ENCODE measurements at regions not wholly inside any gene's neighbourhood (a gene's known extent, or its start where the extent isn't known, plus 50 kb on each side); places are given as distances from the start of the nearest gene placed in this dataset.

GRCh38 chr3:137509354-137510045, 254.6 kb upstream of the SOX14 start:
- no peak overlapping the region for H3K27ac Mint-ChIP-seq (ENCODE audit: unreplicated experiment)
- CTCF ChIA-PET: no interaction called here
- H3K9me3 Mint-ChIP-seq (ENCODE audit: low read depth, unreplicated experiment): peaks cover 15% of the 10 kb centered on the region
- H3K36me3 Mint-ChIP-seq (ENCODE audit: insufficient read depth, unreplicated experiment): no peaks in the 10 kb centered on the region
- intact Hi-C loops (cut with micrococcal nuclease; ENCODE audit: unreplicated experiment): no loop called here
- TF ChIP-seq CTCF (IDR thresholded peaks at IDR 0.05; ENCODE audit: unreplicated experiment): no peak
- no peak for DNase-seq
- BruUV-seq (replicated peaks): no TSS peak
- no peaks in the 10 kb centered on the region for H3K27me3 Mint-ChIP-seq (ENCODE audit: unreplicated experiment)
- no peaks in the 10 kb centered on the region for H3K4me1 Mint-ChIP-seq (ENCODE audit: low read depth, unreplicated experiment)
- H3K4me3 Mint-ChIP-seq (ENCODE audit: low read depth, unreplicated experiment): no peak overlapping the region

- H3K36me3 Mint-ChIP-seq (ENCODE audit: insufficient read depth, unreplicated experiment): no peaks in the 10 kb centered on the region
- H3K4me1 Mint-ChIP-seq (ENCODE audit: low read depth, unreplicated experiment): no peaks in the 10 kb centered on the region
- TF ChIP-seq CTCF (IDR thresholded peaks at IDR 0.05; ENCODE audit: unreplicated experiment): no peak
- H3K9me3 Mint-ChIP-seq (ENCODE audit: low read depth, unreplicated experiment): peaks cover 9% of the 10 kb centered on the region
- H3K27me3 Mint-ChIP-seq (ENCODE audit: unreplicated experiment): no peaks in the 10 kb centered on the region
- no peak overlapping the region for H3K27ac Mint-ChIP-seq (ENCODE audit: unreplicated experiment)
- no peak for DNase-seq
- H3K4me3 Mint-ChIP-seq (ENCODE audit: low read depth, unreplicated experiment): no peak overlapping the region
- intact Hi-C loops (cut with micrococcal nuclease; ENCODE audit: unreplicated experiment): no loop called here
- CTCF ChIA-PET: interaction anchor here (0.6 kb wide), 1 partner anchor 372 kb away, joined by 3 read pairs; no protein-coding TSS in a partner anchor
- BruUV-seq (replicated peaks): no TSS peak
Observed at GRCh38 chr3:137511655-137512054, 252.5 kb upstream of the SOX14 start.

- H3K4me1 Mint-ChIP-seq (ENCODE audit: low read depth, unreplicated experiment): no peaks in the 10 kb centered on the region
- no TSS peak for BruUV-seq (replicated peaks)
- H3K4me3 Mint-ChIP-seq (ENCODE audit: low read depth, unreplicated experiment): no peak overlapping the region
- H3K27me3 Mint-ChIP-seq (ENCODE audit: unreplicated experiment): no peaks in the 10 kb centered on the region
- no peaks in the 10 kb centered on the region for H3K36me3 Mint-ChIP-seq (ENCODE audit: insufficient read depth, unreplicated experiment)
- TF ChIP-seq CTCF (IDR thresholded peaks at IDR 0.05; ENCODE audit: unreplicated experiment): no peak
- CTCF ChIA-PET: no interaction called here
- H3K9me3 Mint-ChIP-seq (ENCODE audit: low read depth, unreplicated experiment): peaks cover 7% of the 10 kb centered on the region
- H3K27ac Mint-ChIP-seq (ENCODE audit: unreplicated experiment): no peak overlapping the region
- intact Hi-C loops (cut with micrococcal nuclease; ENCODE audit: unreplicated experiment): no loop called here
- DNase-seq: no peak
Observed at GRCh38 chr3:137514853-137515252, 249.3 kb upstream of the SOX14 start.

- intact Hi-C loops (cut with micrococcal nuclease; ENCODE audit: unreplicated experiment): no loop called here
- no TSS peak for BruUV-seq (replicated peaks)
- no peak overlapping the region for H3K4me3 Mint-ChIP-seq (ENCODE audit: low read depth, unreplicated experiment)
- TF ChIP-seq CTCF (IDR thresholded peaks at IDR 0.05; ENCODE audit: unreplicated experiment): no peak
- H3K9me3 Mint-ChIP-seq (ENCODE audit: low read depth, unreplicated experiment): peaks cover 3% of the 10 kb centered on the region
- H3K27ac Mint-ChIP-seq (ENCODE audit: unreplicated experiment): no peak overlapping the region
- no peaks in the 10 kb centered on the region for H3K36me3 Mint-ChIP-seq (ENCODE audit: insufficient read depth, unreplicated experiment)
- CTCF ChIA-PET: interaction anchor here (0.5 kb wide), 1 partner anchor 1246 kb away, joined by 4 read pairs; no protein-coding TSS in a partner anchor
- no peak for DNase-seq
- no peaks in the 10 kb centered on the region for H3K4me1 Mint-ChIP-seq (ENCODE audit: low read depth, unreplicated experiment)
- no peaks in the 10 kb centered on the region for H3K27me3 Mint-ChIP-seq (ENCODE audit: unreplicated experiment)
Observed at GRCh38 chr3:137519602-137520001, 244.5 kb upstream of the SOX14 start.

Data from Calu3 (cell line).